Epithelial cell of esophagus (primary cell): ENCODE measurements at regions not wholly inside any gene's neighbourhood (a gene's known extent, or its start where the extent isn't known, plus 50 kb on each side); places are given as distances from the start of the nearest gene placed in this dataset.
"Not testable (repeated sequence)": the region's sequence is repeated elsewhere in the genome, so short reads cannot be mapped to it uniquely, and the experiment has no call there.

Source experiments
- DNase-seq: peaks from one replicate; pipeline ENCODE4 v3.0.0; 2010; ENCODE audit warnings: low read depth
- H3K4me3 ChIP-seq: 2 replicates; pipeline ENCODE4 v1.5.1; 2011; ENCODE audit warnings: mild to moderate bottlenecking, low read length, control low read depth
- CTCF ChIP-seq: IDR thresholded peaks from 2 replicates; pipeline ENCODE4 v1.5.1; 2011; ENCODE audit warnings: low read depth, mild to moderate bottlenecking, low read length, control low read depth, inconsistent platforms; ENCODE audit not compliant: insufficient read depth; ENCODE audit errors: missing control alignments

GRCh38 chr6:74273541-74273940 lies 577.5 kb downstream of the CD109 start:
- TF ChIP-seq CTCF = no peak
- no peak overlapping the region for H3K4me3 ChIP-seq
- no peak for DNase-seq

- TF ChIP-seq CTCF = no peak
- no peak for DNase-seq
- no peak overlapping the region for H3K4me3 ChIP-seq
Observed at GRCh38 chr6:74269600-74269858, 573.5 kb downstream of the CD109 start.

- no peak overlapping the region for H3K4me3 ChIP-seq
- DNase-seq = no peak
- no peak for TF ChIP-seq CTCF
Observed at GRCh38 chr6:74268815-74269599, 573.0 kb downstream of the CD109 start.

GRCh38 chr6:74259981-74260380 lies 564.0 kb downstream of the CD109 start:
- TF ChIP-seq CTCF = no peak
- no peak for DNase-seq
- H3K4me3 ChIP-seq = no peak overlapping the region

GRCh38 chr6:74256781-74257180 lies 560.8 kb downstream of the CD109 start:
- TF ChIP-seq CTCF = no peak
- no peak for DNase-seq
- no peak overlapping the region for H3K4me3 ChIP-seq

GRCh38 chr6:74256381-74256780 lies 560.4 kb downstream of the CD109 start:
- DNase-seq = no peak
- no peak for TF ChIP-seq CTCF
- no peak overlapping the region for H3K4me3 ChIP-seq

- not testable (repeated sequence) for H3K4me3 ChIP-seq, DNase-seq
Observed at GRCh38 chr6:74255007-74255406, 559.0 kb downstream of the CD109 start.

- not testable (repeated sequence) for H3K4me3 ChIP-seq, DNase-seq
Observed at GRCh38 chr6:74254147-74254546, 558.1 kb downstream of the CD109 start.
